ENCODE measurements at regions not wholly inside any gene's neighbourhood (a gene's known extent, or its start where the extent isn't known, plus 50 kb on each side); places are given as distances from the start of the nearest gene placed in this dataset.

GRCh38 chr11:69242266-69242920 is 51.6 kb upstream of the MYEOV start:
- Histone ChIP-seq H3K27ac (ENCODE audit: low read depth, low read length) (no peak overlapping the region), H3K4me3 (ENCODE audit: low read length in 3 of 3) (no peak overlapping the region), H3K9ac (ENCODE audit: low read depth in 1 of 3, low read length in 3 of 3) (no peak overlapping the region), H3K36me3 (ENCODE audit: control insufficient read depth in 3 of 3, insufficient read depth in 3 of 3, low read length in 3 of 3) (no peaks in the 10 kb centered on the region), H3K27me3 (ENCODE audit: control insufficient read depth in 3 of 3, insufficient read depth in 3 of 3, low read length in 3 of 3) (peaks cover 0 to 6% (median 0%) of the 10 kb centered on the region in 3 donors), H3K4me1 (ENCODE audit: control insufficient read depth in 3 of 3, insufficient read depth in 3 of 3, low read length in 3 of 3) (peaks cover 0 to 3% (median 0%) of the 10 kb centered on the region in 3 donors), H3K9me3 (ENCODE audit: control insufficient read depth in 3 of 3, low read length in 3 of 3) (peaks cover 0 to 2% (median 0%) of the 10 kb centered on the region in 3 donors)

- Histone ChIP-seq H3K27me3 (ENCODE audit: control insufficient read depth in 3 of 3, insufficient read depth in 3 of 3, low read length in 3 of 3) (peaks cover 0 to 13% (median 4%) of the 10 kb centered on the region in 3 donors), H3K36me3 (ENCODE audit: control insufficient read depth in 3 of 3, insufficient read depth in 3 of 3, low read length in 3 of 3) (no peaks in the 10 kb centered on the region), H3K9ac (ENCODE audit: low read depth in 1 of 3, low read length in 3 of 3) (no peak overlapping the region), H3K27ac (ENCODE audit: low read depth, low read length) (no peak overlapping the region), H3K4me1 (ENCODE audit: control insufficient read depth in 3 of 3, insufficient read depth in 3 of 3, low read length in 3 of 3) (peaks cover 0 to 3% (median 0%) of the 10 kb centered on the region in 3 donors), H3K4me3 (ENCODE audit: low read length in 3 of 3) (no peak overlapping the region), H3K9me3 (ENCODE audit: control insufficient read depth in 3 of 3, low read length in 3 of 3) (peaks cover 0 to 2% (median 0%) of the 10 kb centered on the region in 3 donors)
Observed at GRCh38 chr11:69243496-69244200, 50.3 kb upstream of the MYEOV start.

Data from skeletal muscle tissue (tissue), 3 donors.